Neural cell (in vitro differentiated cells): ENCODE measurements at regions not wholly inside any gene's neighbourhood (a gene's known extent, or its start where the extent isn't known, plus 50 kb on each side); places are given as distances from the start of the nearest gene placed in this dataset.
A peak's percentile ranks its signal among the peaks of the same experiment; 100 is the strongest.

ENCODE experiments used
- H2AFZ ChIP-seq: fragments of 200-600, 300-800 bp; sonication (generic), shearing (Covaris generic); 2 replicates; pipeline ENCODE4 v1.6.0; 2014; ENCODE audit warnings: low read depth, mild to moderate bottlenecking, antibody characterized with exemption, low read length, moderate library complexity
- H3F3A ChIP-seq: fragments of 200-600 bp; shearing (Covaris generic); 2 replicates; pipeline ENCODE4 v1.6.1; 2016; ENCODE audit warnings: mild to moderate bottlenecking, moderate library complexity, mixed read lengths, antibody characterized with exemption, low read length; ENCODE audit not compliant: insufficient read depth, poor library complexity, severe bottlenecking
- H3K27ac ChIP-seq: fragments of 200-600, 300-800 bp; sonication (generic), shearing (Covaris generic); 2 replicates; pipeline ENCODE4 v1.5.1; 2014; ENCODE audit warnings: mild to moderate bottlenecking, low read length, moderate library complexity
- H3K27me3 ChIP-seq: fragments of 300-800, 200-600 bp; sonication (generic), shearing (Covaris generic); 2 replicates; pipeline ENCODE4 v1.6.0; 2014; ENCODE audit warnings: mild to moderate bottlenecking, low read depth, low read length, moderate library complexity; ENCODE audit not compliant: insufficient read depth
- H3K36me3 ChIP-seq: fragments of 300-800, 200-600 bp; sonication (generic), shearing (Covaris generic); 2 replicates; pipeline ENCODE4 v1.5.1; 2014; ENCODE audit warnings: mild to moderate bottlenecking, antibody characterized with exemption, low read length, moderate library complexity; ENCODE audit not compliant: insufficient read depth
- H3K4me2 ChIP-seq: fragments of 300-800, 200-600 bp; sonication (generic), shearing (Covaris generic); 2 replicates; pipeline ENCODE4 v1.6.0; 2014; ENCODE audit warnings: mild to moderate bottlenecking, low read length
- H3K4me3 ChIP-seq: fragments of 300-800, 200-600 bp; sonication (generic), shearing (Covaris generic); 2 replicates; pipeline ENCODE4 v1.5.1; 2014; ENCODE audit warnings: mild to moderate bottlenecking, low read length, moderate library complexity
- H3K79me2 ChIP-seq: fragments of 200-600 bp; shearing (Covaris generic); replicated peaks from 2 replicates; pipeline ENCODE4 v1.6.0; 2014; ENCODE audit warnings: mild to moderate bottlenecking, low read length, moderate library complexity; ENCODE audit not compliant: insufficient read depth
- H3K9ac ChIP-seq: fragments of 300-800, 200-600 bp; sonication (generic), shearing (Covaris generic); 2 replicates; pipeline ENCODE4 v1.6.1; 2016; ENCODE audit warnings: mild to moderate bottlenecking, low read length, mixed read lengths
- H3K9me2 ChIP-seq: fragments of 200-600 bp; shearing (Covaris generic); 2 replicates; pipeline ENCODE4 v1.6.1; 2016; ENCODE audit warnings: mild to moderate bottlenecking, low read length, mixed read lengths; ENCODE audit not compliant: insufficient read depth
- H3K9me3 ChIP-seq: fragments of 200-600, 300-800 bp; sonication (generic), shearing (Covaris generic); 2 replicates; pipeline ENCODE4 v1.6.1; 2016; ENCODE audit warnings: mild to moderate bottlenecking, mixed run types, low read length, moderate library complexity, mixed read lengths
- H4K20me1 ChIP-seq: fragments of 200-600 bp; shearing (Covaris generic); 2 replicates; pipeline ENCODE4 v1.6.1; 2016; ENCODE audit warnings: mild to moderate bottlenecking, mixed run types; ENCODE audit not compliant: insufficient read depth
- EP300 ChIP-seq: fragments of 450-650 bp; conservative IDR thresholded peaks from 2 replicates; pipeline ENCODE4 v1.6.1; 2014; ENCODE audit warnings: antibody characterized with exemption, mild to moderate bottlenecking, moderate library complexity; ENCODE audit not compliant: poor library complexity, severe bottlenecking
- EZH2 ChIP-seq: fragments of 200-600, 300-800 bp; shearing (Covaris generic), sonication (generic); IDR thresholded peaks from 2 replicates; pipeline ENCODE4 v1.6.1; 2014; ENCODE audit warnings: antibody characterized with exemption, low read length, borderline replicate concordance, mild to moderate bottlenecking; ENCODE audit not compliant: insufficient read depth, poor library complexity, severe bottlenecking
- MXI1 ChIP-seq: fragments of 450-650 bp; conservative IDR thresholded peaks from 2 replicates; pipeline ENCODE4 v1.6.1; 2014; ENCODE audit warnings: antibody characterized with exemption, mild to moderate bottlenecking; ENCODE audit not compliant: poor library complexity, severe bottlenecking
- POLR2AphosphoS5 ChIP-seq: IDR thresholded peaks from 2 replicates; pipeline ENCODE4 v1.6.1; 2012
- RAD21 ChIP-seq: fragments of 450-650 bp; conservative IDR thresholded peaks from 2 replicates; pipeline ENCODE4 v1.6.1; 2014; ENCODE audit warnings: antibody characterized with exemption, mild to moderate bottlenecking, moderate library complexity
- SMC3 ChIP-seq: fragments of 450-650 bp; conservative IDR thresholded peaks from 2 replicates; pipeline ENCODE4 v1.6.1; 2014; ENCODE audit warnings: antibody characterized with exemption, mild to moderate bottlenecking, moderate library complexity; ENCODE audit not compliant: poor library complexity
- TAF1 ChIP-seq: IDR thresholded peaks from 2 replicates; pipeline ENCODE4 v1.6.1; 2012; ENCODE audit warnings: low read depth
- TF ChIP-seq, protein P1 (sequence below): fragments of 450-650 bp; IDR thresholded peaks from 2 replicates; pipeline ENCODE4 v1.5.1; 2014; ENCODE audit warnings: antibody characterized with exemption, mild to moderate bottlenecking, moderate library complexity; ENCODE audit not compliant: poor library complexity, severe bottlenecking
- TF ChIP-seq, protein P2 (sequence below): IDR thresholded peaks from 2 replicates; pipeline ENCODE4 v1.6.1; 2012; ENCODE audit warnings: borderline replicate concordance

DNA sequence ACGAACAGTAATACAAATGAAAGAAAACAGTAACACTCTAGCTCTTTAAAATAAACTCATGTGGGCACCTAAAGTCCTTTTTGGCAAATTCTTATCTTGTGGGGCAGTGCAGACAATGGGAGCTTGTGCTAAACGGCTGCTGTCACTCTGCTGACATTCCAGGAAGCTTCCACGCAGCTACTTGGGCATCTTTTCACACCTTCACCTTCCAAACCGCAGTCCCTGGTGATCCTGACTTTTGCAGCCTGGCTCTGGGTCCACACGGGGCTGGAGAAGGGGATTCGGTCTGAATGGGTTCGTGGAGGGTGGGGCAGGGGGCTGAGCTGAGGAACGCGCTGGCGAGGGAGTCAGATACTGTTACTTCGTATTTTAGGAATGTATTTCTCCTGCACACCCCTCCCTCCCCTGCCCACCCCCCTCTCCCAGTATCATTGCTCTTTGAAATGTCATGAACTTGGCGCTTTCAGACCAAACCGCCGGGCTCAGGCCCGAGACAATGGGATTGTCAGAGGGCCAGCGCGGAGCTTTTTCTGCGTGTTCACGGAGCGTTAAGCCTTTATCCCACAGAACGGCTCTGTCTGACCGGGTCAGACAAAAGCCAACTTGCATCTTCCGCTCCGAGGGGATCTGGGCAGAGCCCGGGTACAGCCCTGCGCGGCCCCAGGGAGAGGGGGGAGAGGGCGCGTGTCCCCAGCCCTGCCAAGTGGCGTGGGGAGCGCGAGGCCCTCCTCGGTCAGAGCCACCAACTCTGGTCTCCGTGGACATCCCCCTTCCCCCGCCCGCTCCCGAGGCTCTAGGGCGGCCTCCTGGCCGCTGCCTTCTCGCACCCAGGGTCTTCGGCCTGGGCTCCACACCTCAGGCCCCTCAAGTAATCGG, 76.7 kb upstream of the EN2 start:
- Histone ChIP-seq H3K9me2 (no peaks in the 10 kb centered on the region), H3K4me3 (peak overlapping the region; percentile 60), H3K9ac (no peak overlapping the region), H3K4me2 (no peak overlapping the region), H3K27ac (no peak overlapping the region), H3F3A (no peaks in the 10 kb centered on the region), H2AFZ (no peak overlapping the region), H3K79me2 (no peaks in the 10 kb centered on the region), H3K9me3 (no peaks in the 10 kb centered on the region), H4K20me1 (no peaks in the 10 kb centered on the region), H3K27me3 (peaks cover 90% of the 10 kb centered on the region), H3K36me3 (no peaks in the 10 kb centered on the region)
- TF ChIP-seq MXI1 (no peak), TAF1 (no peak), EP300 (no peak), RAD21 (no peak), EZH2 (no peak), POLR2AphosphoS5 (no peak), SMC3 (no peak)
- TF ChIP-seq, protein P1, sequence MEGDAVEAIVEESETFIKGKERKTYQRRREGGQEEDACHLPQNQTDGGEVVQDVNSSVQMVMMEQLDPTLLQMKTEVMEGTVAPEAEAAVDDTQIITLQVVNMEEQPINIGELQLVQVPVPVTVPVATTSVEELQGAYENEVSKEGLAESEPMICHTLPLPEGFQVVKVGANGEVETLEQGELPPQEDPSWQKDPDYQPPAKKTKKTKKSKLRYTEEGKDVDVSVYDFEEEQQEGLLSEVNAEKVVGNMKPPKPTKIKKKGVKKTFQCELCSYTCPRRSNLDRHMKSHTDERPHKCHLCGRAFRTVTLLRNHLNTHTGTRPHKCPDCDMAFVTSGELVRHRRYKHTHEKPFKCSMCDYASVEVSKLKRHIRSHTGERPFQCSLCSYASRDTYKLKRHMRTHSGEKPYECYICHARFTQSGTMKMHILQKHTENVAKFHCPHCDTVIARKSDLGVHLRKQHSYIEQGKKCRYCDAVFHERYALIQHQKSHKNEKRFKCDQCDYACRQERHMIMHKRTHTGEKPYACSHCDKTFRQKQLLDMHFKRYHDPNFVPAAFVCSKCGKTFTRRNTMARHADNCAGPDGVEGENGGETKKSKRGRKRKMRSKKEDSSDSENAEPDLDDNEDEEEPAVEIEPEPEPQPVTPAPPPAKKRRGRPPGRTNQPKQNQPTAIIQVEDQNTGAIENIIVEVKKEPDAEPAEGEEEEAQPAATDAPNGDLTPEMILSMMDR = no peak
- TF ChIP-seq, protein P2, sequence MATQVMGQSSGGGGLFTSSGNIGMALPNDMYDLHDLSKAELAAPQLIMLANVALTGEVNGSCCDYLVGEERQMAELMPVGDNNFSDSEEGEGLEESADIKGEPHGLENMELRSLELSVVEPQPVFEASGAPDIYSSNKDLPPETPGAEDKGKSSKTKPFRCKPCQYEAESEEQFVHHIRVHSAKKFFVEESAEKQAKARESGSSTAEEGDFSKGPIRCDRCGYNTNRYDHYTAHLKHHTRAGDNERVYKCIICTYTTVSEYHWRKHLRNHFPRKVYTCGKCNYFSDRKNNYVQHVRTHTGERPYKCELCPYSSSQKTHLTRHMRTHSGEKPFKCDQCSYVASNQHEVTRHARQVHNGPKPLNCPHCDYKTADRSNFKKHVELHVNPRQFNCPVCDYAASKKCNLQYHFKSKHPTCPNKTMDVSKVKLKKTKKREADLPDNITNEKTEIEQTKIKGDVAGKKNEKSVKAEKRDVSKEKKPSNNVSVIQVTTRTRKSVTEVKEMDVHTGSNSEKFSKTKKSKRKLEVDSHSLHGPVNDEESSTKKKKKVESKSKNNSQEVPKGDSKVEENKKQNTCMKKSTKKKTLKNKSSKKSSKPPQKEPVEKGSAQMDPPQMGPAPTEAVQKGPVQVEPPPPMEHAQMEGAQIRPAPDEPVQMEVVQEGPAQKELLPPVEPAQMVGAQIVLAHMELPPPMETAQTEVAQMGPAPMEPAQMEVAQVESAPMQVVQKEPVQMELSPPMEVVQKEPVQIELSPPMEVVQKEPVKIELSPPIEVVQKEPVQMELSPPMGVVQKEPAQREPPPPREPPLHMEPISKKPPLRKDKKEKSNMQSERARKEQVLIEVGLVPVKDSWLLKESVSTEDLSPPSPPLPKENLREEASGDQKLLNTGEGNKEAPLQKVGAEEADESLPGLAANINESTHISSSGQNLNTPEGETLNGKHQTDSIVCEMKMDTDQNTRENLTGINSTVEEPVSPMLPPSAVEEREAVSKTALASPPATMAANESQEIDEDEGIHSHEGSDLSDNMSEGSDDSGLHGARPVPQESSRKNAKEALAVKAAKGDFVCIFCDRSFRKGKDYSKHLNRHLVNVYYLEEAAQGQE = no peak

DNA sequence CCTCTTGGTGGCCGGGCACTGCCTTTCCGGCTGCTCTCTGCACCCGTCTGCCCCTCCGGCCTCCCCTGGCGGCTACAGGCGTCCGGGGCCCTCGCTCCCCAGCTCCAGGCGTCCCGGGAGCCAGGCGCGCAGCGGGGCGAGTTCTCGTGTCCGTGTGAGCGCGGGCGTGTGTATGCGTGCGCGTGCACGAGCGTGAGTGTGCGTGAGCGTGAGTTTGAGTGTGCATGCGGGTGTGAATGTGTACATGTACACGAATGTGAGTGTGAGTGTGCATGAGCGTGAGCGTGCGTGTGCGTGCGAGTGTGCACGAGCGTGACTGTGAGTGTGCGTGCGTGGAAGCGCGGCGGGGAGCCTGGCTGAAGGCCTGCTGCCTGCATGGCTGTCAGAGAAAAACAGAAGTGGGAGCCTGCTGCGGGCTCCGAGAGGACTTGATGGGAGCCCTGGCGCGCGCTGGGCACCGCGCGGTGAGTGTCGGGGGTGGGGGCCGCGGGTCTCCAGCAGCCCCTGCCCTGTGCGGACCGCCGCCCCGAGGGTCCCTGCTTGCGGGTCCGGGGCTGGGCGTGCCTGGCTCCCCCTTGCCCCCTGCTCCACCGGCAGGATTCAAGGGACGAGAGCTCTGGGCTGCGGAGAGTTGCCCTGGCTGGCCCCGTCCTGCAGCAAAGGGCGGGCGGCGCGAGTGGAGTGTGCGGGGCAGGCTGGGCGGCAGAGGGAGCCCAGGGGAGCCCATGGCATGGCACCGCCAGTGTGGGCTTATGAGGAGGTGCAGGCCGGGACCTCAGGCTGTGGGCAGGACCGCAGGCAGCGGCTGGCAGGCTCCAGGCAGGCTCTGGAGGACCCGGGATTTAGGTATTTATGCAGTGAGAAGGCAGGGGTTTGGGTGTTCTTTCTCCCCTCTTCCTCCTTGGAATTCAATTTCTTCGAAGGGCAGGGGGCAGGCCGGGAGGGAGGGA, 75.8 kb upstream of the EN2 start:
- Histone ChIP-seq H4K20me1 (no peaks in the 10 kb centered on the region), H3K79me2 (no peaks in the 10 kb centered on the region), H3K27ac (no peak overlapping the region), H3K9me2 (no peaks in the 10 kb centered on the region), H3F3A (no peaks in the 10 kb centered on the region), H3K9ac (no peak overlapping the region), H3K27me3 (peaks cover 82% of the 10 kb centered on the region), H2AFZ (no peak overlapping the region), H3K9me3 (no peaks in the 10 kb centered on the region), H3K36me3 (no peaks in the 10 kb centered on the region), H3K4me2 (no peak overlapping the region), H3K4me3 (peak overlapping the region; percentile 60)
- TF ChIP-seq SMC3 = no peak
- peak; percentile 48 for TF ChIP-seq EZH2
- TF ChIP-seq TAF1 = no peak
- TF ChIP-seq, protein P2 = no peak
- TF ChIP-seq POLR2AphosphoS5 = peak; percentile 66
- TF ChIP-seq RAD21 = no peak
